DND-41 (cell line): ENCODE measurements at regions not wholly inside any gene's neighbourhood (a gene's known extent, or its start where the extent isn't known, plus 50 kb on each side); places are given as distances from the start of the nearest gene placed in this dataset.

ENCODE experiments used
- ATAC-seq: fragments of 200-7000 bp; cut with Tn5 transposase; 3 replicates; pipeline ENCODE4 v1.9.1; 2021; ENCODE audit warnings: low read depth; ENCODE audit not compliant: insufficient read depth
- DNase-seq: peaks from one replicate; pipeline ENCODE4 v3.0.0-alpha.2; 2020
- H2AFZ ChIP-seq: 2 replicates; pipeline ENCODE4 v1.6.0; 2012; ENCODE audit warnings: low read depth, low read length
- H3K27ac ChIP-seq: 2 replicates; pipeline ENCODE4 v1.5.1; 2012; ENCODE audit warnings: low read length, inconsistent platforms
- H3K27me3 ChIP-seq: fragments of 200-600 bp; sonication (generic); 2 replicates; pipeline ENCODE4 v1.6.0; 2012; ENCODE audit warnings: low read length, mild to moderate bottlenecking, inconsistent platforms; ENCODE audit not compliant: insufficient read depth, poor library complexity
- H3K36me3 ChIP-seq: 2 replicates; pipeline ENCODE4 v1.5.1; 2012; ENCODE audit warnings: low read length, inconsistent platforms; ENCODE audit not compliant: insufficient read depth
- H3K4me1 ChIP-seq: 2 replicates; pipeline ENCODE4 v1.5.1; 2012; ENCODE audit warnings: mild to moderate bottlenecking, low read length; ENCODE audit not compliant: insufficient read depth
- H3K4me2 ChIP-seq: 2 replicates; pipeline ENCODE4 v1.6.0; 2012; ENCODE audit warnings: mild to moderate bottlenecking, moderate library complexity, low read length, inconsistent platforms; ENCODE audit not compliant: insufficient read depth
- H3K4me3 ChIP-seq, 2 experiments: fragments of 200-600 bp in 1 of 2; shearing (Covaris generic) in 1 of 2; 2 replicates each; pipeline ENCODE4 v1.5.1; 2012 to 2016; ENCODE audit warnings: inconsistent platforms in 2 of 2, low read length in 2 of 2, mild to moderate bottlenecking in 2 of 2, low read depth in 1 of 2, moderate library complexity in 1 of 2
- H3K79me2 ChIP-seq: 2 replicates; pipeline ENCODE4 v1.6.0; 2012; ENCODE audit warnings: low read length, inconsistent platforms; ENCODE audit not compliant: insufficient read depth
- H3K9ac ChIP-seq: 2 replicates; pipeline ENCODE4 v1.6.0; 2012; ENCODE audit warnings: low read depth, mild to moderate bottlenecking, inconsistent platforms, low read length, moderate library complexity
- H3K9me3 ChIP-seq: 2 replicates; pipeline ENCODE4 v1.5.1; 2012; ENCODE audit warnings: low read length, moderate library complexity, mild to moderate bottlenecking, inconsistent platforms; ENCODE audit not compliant: insufficient read depth, severe bottlenecking
- H4K20me1 ChIP-seq: 2 replicates; pipeline ENCODE4 v1.6.0; 2012; ENCODE audit warnings: low read length; ENCODE audit not compliant: insufficient read depth
- EZH2 ChIP-seq: IDR thresholded peaks from 3 replicates; pipeline ENCODE4 v1.6.1; 2012; ENCODE audit warnings: borderline replicate concordance, low read depth, mild to moderate bottlenecking, moderate library complexity, low read length, inconsistent platforms; ENCODE audit not compliant: severe bottlenecking
- TF ChIP-seq, protein P1 (sequence below): IDR thresholded peaks from 2 replicates; pipeline ENCODE4 v1.5.1; 2012; ENCODE audit warnings: borderline replicate concordance, low read length, moderate library complexity, mild to moderate bottlenecking; ENCODE audit not compliant: poor library complexity, severe bottlenecking; ENCODE audit errors: extremely low read depth

- Histone ChIP-seq H4K20me1 (no peaks in the 10 kb centered on the region), H3K27me3 (no peaks in the 10 kb centered on the region), H2AFZ (no peak overlapping the region), H3K4me2 (no peak overlapping the region), H3K4me3 (no peak overlapping the region), H3K36me3 (no peaks in the 10 kb centered on the region), H3K9me3 (peaks cover 5% of the 10 kb centered on the region), H3K27ac (no peak overlapping the region), H3K79me2 (no peaks in the 10 kb centered on the region), H3K9ac (no peak overlapping the region), H3K4me1 (no peaks in the 10 kb centered on the region)
- DNase-seq (no peak), ATAC-seq (no peak)
- TF ChIP-seq EZH2: no peak
- TF ChIP-seq, protein P1, sequence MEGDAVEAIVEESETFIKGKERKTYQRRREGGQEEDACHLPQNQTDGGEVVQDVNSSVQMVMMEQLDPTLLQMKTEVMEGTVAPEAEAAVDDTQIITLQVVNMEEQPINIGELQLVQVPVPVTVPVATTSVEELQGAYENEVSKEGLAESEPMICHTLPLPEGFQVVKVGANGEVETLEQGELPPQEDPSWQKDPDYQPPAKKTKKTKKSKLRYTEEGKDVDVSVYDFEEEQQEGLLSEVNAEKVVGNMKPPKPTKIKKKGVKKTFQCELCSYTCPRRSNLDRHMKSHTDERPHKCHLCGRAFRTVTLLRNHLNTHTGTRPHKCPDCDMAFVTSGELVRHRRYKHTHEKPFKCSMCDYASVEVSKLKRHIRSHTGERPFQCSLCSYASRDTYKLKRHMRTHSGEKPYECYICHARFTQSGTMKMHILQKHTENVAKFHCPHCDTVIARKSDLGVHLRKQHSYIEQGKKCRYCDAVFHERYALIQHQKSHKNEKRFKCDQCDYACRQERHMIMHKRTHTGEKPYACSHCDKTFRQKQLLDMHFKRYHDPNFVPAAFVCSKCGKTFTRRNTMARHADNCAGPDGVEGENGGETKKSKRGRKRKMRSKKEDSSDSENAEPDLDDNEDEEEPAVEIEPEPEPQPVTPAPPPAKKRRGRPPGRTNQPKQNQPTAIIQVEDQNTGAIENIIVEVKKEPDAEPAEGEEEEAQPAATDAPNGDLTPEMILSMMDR: no peak
Measured at GRCh38 chr10:111879969-111880368, 303.6 kb downstream of the GPAM start.

GRCh38 chr10:111885046-111885445, 298.5 kb downstream of the GPAM start:
- H2AFZ ChIP-seq: no peak overlapping the region
- H3K4me1 ChIP-seq: no peaks in the 10 kb centered on the region
- no peak overlapping the region for H3K4me2 ChIP-seq
- H3K9ac ChIP-seq: no peak overlapping the region
- no peaks in the 10 kb centered on the region for H3K36me3 ChIP-seq
- H3K4me3 ChIP-seq: no peak overlapping the region
- ATAC-seq (no peak), DNase-seq (no peak)
- no peaks in the 10 kb centered on the region for H3K79me2 ChIP-seq
- no peaks in the 10 kb centered on the region for H3K9me3 ChIP-seq
- no peaks in the 10 kb centered on the region for H4K20me1 ChIP-seq
- H3K27me3 ChIP-seq: no peaks in the 10 kb centered on the region
- no peak overlapping the region for H3K27ac ChIP-seq
- TF ChIP-seq, protein P1: no peak
- TF ChIP-seq EZH2: no peak

DNA sequence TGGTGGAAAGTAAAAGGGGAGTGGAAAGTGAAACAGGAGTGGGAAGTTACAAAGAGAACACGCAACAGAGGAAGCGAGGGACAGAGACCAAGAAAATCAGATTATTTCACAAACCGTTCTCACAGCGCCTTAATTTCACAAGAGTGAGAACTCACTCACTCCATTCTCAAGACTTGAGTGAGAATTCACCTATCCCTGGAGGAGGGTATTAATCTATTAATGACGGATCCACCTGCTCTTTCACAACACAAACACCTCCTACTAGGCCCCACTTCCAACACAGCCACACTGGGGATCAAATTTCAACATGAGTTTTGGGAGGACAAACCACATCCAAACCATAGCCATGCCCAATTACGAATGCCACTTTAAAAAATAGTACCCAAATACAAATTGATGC, 297.6 kb downstream of the GPAM start:
- Histone ChIP-seq H3K4me2 (no peak overlapping the region), H3K36me3 (no peaks in the 10 kb centered on the region), H3K27ac (no peak overlapping the region), H2AFZ (no peak overlapping the region), H3K79me2 (no peaks in the 10 kb centered on the region), H3K9ac (no peak overlapping the region), H3K27me3 (no peaks in the 10 kb centered on the region), H4K20me1 (no peaks in the 10 kb centered on the region), H3K4me3 (no peak overlapping the region), H3K4me1 (no peaks in the 10 kb centered on the region), H3K9me3 (no peaks in the 10 kb centered on the region)
- TF ChIP-seq, protein P1: no peak
- TF ChIP-seq EZH2: no peak
- DNase-seq (no peak), ATAC-seq (no peak)

DNA sequence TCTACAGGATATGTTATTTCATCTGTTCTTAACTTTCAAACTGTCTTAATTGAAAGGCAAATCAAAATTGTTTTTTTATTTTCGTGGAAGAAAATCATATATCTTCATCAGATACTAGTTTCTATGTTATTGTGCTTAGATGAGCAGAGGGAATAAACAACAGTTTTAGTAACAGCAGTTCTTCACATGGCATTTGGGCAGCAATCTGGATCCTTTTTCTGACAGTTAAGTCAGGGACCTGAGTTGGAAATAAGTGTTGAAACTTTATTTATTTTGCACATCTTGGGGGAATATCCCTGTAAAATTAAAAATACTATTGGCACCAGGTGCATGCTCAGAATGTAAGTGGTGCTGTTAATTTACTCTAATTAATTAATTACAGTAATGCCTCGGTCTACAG, 296.3 kb downstream of the GPAM start:
- TF ChIP-seq EZH2: no peak
- TF ChIP-seq, protein P1: no peak
- DNase-seq (no peak), ATAC-seq (no peak)

More for the DNA sequence above, 296.3 kb downstream of the GPAM start:
- Histone ChIP-seq H2AFZ (no peak overlapping the region), H3K9ac (no peak overlapping the region), H3K36me3 (no peaks in the 10 kb centered on the region), H3K79me2 (no peaks in the 10 kb centered on the region), H3K4me3 (no peak overlapping the region), H3K4me1 (no peaks in the 10 kb centered on the region), H4K20me1 (no peaks in the 10 kb centered on the region), H3K27ac (no peak overlapping the region), H3K9me3 (no peaks in the 10 kb centered on the region), H3K4me2 (no peak overlapping the region), H3K27me3 (no peaks in the 10 kb centered on the region)
